HL-60 (cell line): ENCODE measurements at regions not wholly inside any gene's neighbourhood (a gene's known extent, or its start where the extent isn't known, plus 50 kb on each side); places are given as distances from the start of the nearest gene placed in this dataset.

Source experiments
- DNase-seq, 2 experiments: peaks; one replicate each; pipeline ENCODE4 v3.0.0-alpha.2; 2010 to 2020; ENCODE audit warnings: low read depth in 1 of 2, low spot score in 1 of 2
- H3K27ac ChIP-seq: fragments of 250-450 bp; sonication (Bioruptor Pico); replicated peaks from 2 replicates; pipeline ENCODE4 v1.5.1; 2020; ENCODE audit warnings: mild to moderate bottlenecking, moderate library complexity
- H3K27me3 ChIP-seq: fragments of 250-450 bp; sonication (Bioruptor Pico); 2 replicates; pipeline ENCODE4 v1.5.1; 2021; ENCODE audit warnings: mild to moderate bottlenecking, moderate library complexity; ENCODE audit not compliant: insufficient read depth, poor library complexity, severe bottlenecking
- H3K4me3 ChIP-seq: replicated peaks from 2 replicates; pipeline ENCODE4 v1.5.1; 2011; ENCODE audit warnings: mild to moderate bottlenecking, control low read depth, low read length; ENCODE audit not compliant: insufficient read depth
- GABPA ChIP-seq: IDR thresholded peaks from 2 replicates; pipeline ENCODE4 v1.6.1; 2012; ENCODE audit warnings: low read depth
- POLR2AphosphoS5 ChIP-seq: IDR thresholded peaks from 2 replicates; pipeline ENCODE4 v1.6.1; 2012; ENCODE audit warnings: low read depth
- SPI1 ChIP-seq: IDR thresholded peaks from 2 replicates; pipeline ENCODE4 v1.6.1; 2012; ENCODE audit warnings: low read depth, mild to moderate bottlenecking, borderline replicate concordance
- TF ChIP-seq, protein P1 (sequence below): IDR thresholded peaks from 2 replicates; pipeline ENCODE4 v1.6.1; 2012; ENCODE audit warnings: low read depth; ENCODE audit not compliant: insufficient replicate concordance
- TF ChIP-seq, protein P2 (sequence below): IDR thresholded peaks from one replicate; pipeline ENCODE4 v1.5.1; 2011; ENCODE audit warnings: low read length, control low read depth, inconsistent platforms; ENCODE audit not compliant: insufficient read depth

DNA sequence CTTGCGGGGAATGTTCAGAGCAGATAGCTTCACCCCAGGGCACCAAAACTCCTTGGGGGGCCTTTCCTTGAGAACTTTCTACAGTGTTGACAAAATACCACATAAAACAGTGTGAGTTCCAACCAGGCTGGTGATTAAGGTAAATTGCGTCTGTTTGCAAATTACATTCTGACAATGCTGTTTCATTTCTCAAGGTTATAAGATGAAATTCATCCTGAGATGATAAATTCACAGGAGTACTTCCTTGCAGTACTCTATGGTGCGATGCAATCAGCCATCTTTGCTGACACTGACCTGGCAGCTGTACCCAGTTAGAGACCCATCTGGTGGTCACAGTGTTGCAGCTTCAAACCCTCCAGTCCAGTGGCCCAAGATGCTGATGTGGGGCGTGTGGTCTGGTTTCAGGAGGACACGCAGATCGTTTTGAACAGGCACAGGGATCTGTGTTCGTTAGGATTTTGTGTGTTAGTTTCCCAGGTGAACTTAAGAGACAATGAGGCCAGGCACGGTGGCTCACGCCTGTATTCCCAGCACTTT, 99.5 kb upstream of the SLC66A3 start:
- TF ChIP-seq, protein P1, sequence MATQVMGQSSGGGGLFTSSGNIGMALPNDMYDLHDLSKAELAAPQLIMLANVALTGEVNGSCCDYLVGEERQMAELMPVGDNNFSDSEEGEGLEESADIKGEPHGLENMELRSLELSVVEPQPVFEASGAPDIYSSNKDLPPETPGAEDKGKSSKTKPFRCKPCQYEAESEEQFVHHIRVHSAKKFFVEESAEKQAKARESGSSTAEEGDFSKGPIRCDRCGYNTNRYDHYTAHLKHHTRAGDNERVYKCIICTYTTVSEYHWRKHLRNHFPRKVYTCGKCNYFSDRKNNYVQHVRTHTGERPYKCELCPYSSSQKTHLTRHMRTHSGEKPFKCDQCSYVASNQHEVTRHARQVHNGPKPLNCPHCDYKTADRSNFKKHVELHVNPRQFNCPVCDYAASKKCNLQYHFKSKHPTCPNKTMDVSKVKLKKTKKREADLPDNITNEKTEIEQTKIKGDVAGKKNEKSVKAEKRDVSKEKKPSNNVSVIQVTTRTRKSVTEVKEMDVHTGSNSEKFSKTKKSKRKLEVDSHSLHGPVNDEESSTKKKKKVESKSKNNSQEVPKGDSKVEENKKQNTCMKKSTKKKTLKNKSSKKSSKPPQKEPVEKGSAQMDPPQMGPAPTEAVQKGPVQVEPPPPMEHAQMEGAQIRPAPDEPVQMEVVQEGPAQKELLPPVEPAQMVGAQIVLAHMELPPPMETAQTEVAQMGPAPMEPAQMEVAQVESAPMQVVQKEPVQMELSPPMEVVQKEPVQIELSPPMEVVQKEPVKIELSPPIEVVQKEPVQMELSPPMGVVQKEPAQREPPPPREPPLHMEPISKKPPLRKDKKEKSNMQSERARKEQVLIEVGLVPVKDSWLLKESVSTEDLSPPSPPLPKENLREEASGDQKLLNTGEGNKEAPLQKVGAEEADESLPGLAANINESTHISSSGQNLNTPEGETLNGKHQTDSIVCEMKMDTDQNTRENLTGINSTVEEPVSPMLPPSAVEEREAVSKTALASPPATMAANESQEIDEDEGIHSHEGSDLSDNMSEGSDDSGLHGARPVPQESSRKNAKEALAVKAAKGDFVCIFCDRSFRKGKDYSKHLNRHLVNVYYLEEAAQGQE: no peak
- TF ChIP-seq GABPA (no peak), POLR2AphosphoS5 (no peak)
- TF ChIP-seq, protein P2, sequence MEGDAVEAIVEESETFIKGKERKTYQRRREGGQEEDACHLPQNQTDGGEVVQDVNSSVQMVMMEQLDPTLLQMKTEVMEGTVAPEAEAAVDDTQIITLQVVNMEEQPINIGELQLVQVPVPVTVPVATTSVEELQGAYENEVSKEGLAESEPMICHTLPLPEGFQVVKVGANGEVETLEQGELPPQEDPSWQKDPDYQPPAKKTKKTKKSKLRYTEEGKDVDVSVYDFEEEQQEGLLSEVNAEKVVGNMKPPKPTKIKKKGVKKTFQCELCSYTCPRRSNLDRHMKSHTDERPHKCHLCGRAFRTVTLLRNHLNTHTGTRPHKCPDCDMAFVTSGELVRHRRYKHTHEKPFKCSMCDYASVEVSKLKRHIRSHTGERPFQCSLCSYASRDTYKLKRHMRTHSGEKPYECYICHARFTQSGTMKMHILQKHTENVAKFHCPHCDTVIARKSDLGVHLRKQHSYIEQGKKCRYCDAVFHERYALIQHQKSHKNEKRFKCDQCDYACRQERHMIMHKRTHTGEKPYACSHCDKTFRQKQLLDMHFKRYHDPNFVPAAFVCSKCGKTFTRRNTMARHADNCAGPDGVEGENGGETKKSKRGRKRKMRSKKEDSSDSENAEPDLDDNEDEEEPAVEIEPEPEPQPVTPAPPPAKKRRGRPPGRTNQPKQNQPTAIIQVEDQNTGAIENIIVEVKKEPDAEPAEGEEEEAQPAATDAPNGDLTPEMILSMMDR: no peak
- no peak for DNase-seq

DNA sequence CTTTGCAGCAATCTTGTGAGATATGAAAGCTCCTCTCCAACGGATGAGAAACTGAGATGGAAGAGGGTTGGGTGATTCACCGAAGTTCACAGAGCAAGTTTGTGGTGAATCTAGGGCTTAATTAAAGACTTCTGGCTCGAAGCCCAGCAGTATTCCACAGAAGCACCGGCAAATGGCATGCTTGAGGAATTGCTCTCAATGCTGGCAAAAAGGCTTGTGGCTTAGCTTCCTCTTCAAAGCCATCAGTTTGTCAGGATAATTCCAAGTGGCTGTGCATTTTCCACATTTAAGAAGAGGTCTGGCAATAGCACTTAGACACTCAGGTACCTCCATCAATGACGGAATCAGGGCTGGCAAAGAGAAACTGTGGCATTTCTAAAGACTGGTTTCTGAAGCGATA, 98.7 kb upstream of the SLC66A3 start:
- TF ChIP-seq, protein P1: no peak
- TF ChIP-seq POLR2AphosphoS5 (no peak), GABPA (no peak), SPI1 (no peak)
- TF ChIP-seq, protein P2: no peak
- Histone ChIP-seq H3K27me3 (no peaks in the 10 kb centered on the region), H3K27ac (no peak overlapping the region), H3K4me3 (no peak overlapping the region)
- no peak for DNase-seq

More for the DNA sequence above, 99.5 kb upstream of the SLC66A3 start:
- Histone ChIP-seq H3K27me3 (no peaks in the 10 kb centered on the region), H3K27ac (no peak overlapping the region), H3K4me3 (no peak overlapping the region)

DNA sequence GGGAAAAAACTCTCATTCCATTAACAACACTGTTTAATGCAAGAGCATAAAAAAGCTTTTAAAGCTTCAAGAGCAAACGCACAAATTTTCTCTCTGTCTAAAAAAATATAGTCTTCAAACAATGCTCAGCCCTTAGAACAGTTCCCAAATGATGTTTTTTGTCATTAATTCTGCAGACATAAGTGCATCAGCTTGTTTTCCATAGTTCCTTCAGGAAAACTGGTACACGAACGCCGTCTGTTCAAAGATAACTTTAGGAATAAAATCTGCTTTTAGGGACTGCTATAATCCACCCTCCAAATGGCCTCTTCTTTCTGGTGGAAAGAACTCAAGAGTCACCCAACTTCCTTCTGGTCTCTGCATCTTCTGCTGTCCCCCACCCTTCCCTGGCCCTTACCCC, 98.2 kb upstream of the SLC66A3 start:
- H3K27me3 ChIP-seq: no peaks in the 10 kb centered on the region
- DNase-seq: no peak
- no peak overlapping the region for H3K27ac ChIP-seq
- TF ChIP-seq SPI1 (no peak), GABPA (no peak), POLR2AphosphoS5 (no peak)
- TF ChIP-seq, protein P2: no peak
- TF ChIP-seq, protein P1: no peak
- H3K4me3 ChIP-seq: no peak overlapping the region
